OCI-LY7 (cell line): ENCODE measurements at regions not wholly inside any gene's neighbourhood (a gene's known extent, or its start where the extent isn't known, plus 50 kb on each side); places are given as distances from the start of the nearest gene placed in this dataset.
"Not testable (repeated sequence)": the region's sequence is repeated elsewhere in the genome, so short reads cannot be mapped to it uniquely, and the experiment has no call there.

ENCODE experiments used
- BruUV-seq: library from RNA; stranded (reverse); fragments of 400-500 nt; replicated peaks from 2 replicates; lab custom pipeline; 2021; lab: Mats Ljungman, UMichigan
- CTCF ChIA-PET: fragments of 300-600 bp; sonication (Branson Sonifier 250); formaldehyde crosslinking; loops from one replicate; lab custom pipeline; 2022; ENCODE audit warnings: antibody characterized with exemption; ENCODE audit not compliant: unreplicated experiment; lab: Charles Lee
- POLR2A ChIA-PET: fragments of 300-600 bp; sonication (Branson Sonifier 250); formaldehyde crosslinking; loops from one replicate; lab custom pipeline; 2022; ENCODE audit warnings: antibody characterized with exemption; lab: Charles Lee
- DNase-seq: peaks from one replicate; pipeline ENCODE4 v3.0.0-alpha.2; 2015; ENCODE audit warnings: low spot score
- H2AFZ ChIP-seq: fragments of 200-600 bp; sonication (generic), shearing (Covaris generic); 2 replicates; pipeline ENCODE4 v1.6.1; 2014; ENCODE audit warnings: mild to moderate bottlenecking, antibody characterized with exemption, low read length, moderate library complexity
- H3K27ac ChIP-seq: fragments of 200-600 bp; sonication (generic); 2 replicates; pipeline ENCODE4 v1.5.1; 2014; ENCODE audit warnings: mixed run types, low read depth, mild to moderate bottlenecking, moderate library complexity, low read length, inconsistent platforms; ENCODE audit not compliant: poor library complexity, severe bottlenecking
- H3K36me3 ChIP-seq: fragments of 200-600 bp; sonication (generic); 2 replicates; pipeline ENCODE4 v1.6.1; 2014; ENCODE audit warnings: mild to moderate bottlenecking, antibody characterized with exemption, low read length, moderate library complexity, mixed read lengths; ENCODE audit not compliant: insufficient read depth
- H3K4me1 ChIP-seq: fragments of 200-600 bp; sonication (generic); 2 replicates; pipeline ENCODE4 v1.5.1; 2014; ENCODE audit warnings: mild to moderate bottlenecking, low read length; ENCODE audit not compliant: insufficient read depth, poor library complexity, severe bottlenecking
- H3K4me2 ChIP-seq: fragments of 200-600 bp; sonication (generic); 2 replicates; pipeline ENCODE4 v1.6.1; 2014; ENCODE audit warnings: mild to moderate bottlenecking, low read length
- H3K4me3 ChIP-seq: fragments of 200-600 bp; sonication (generic); 2 replicates; pipeline ENCODE4 v1.5.1; 2014; ENCODE audit warnings: mild to moderate bottlenecking, low read depth, low read length; ENCODE audit not compliant: poor library complexity, severe bottlenecking
- H3K79me2 ChIP-seq: fragments of 200-600 bp; sonication (generic); 2 replicates; pipeline ENCODE4 v1.6.1; 2016; ENCODE audit warnings: low read depth, mild to moderate bottlenecking, low read length, moderate library complexity, mixed read lengths; ENCODE audit not compliant: insufficient read depth
- H3K9me2 ChIP-seq: fragments of 200-600 bp; sonication (generic); 2 replicates; pipeline ENCODE4 v1.6.1; 2016; ENCODE audit warnings: mild to moderate bottlenecking, low read length, mixed read lengths; ENCODE audit not compliant: insufficient read depth
- H3K9me3 ChIP-seq: fragments of 200-600 bp; sonication (generic); 2 replicates; pipeline ENCODE4 v1.6.1; 2014; ENCODE audit warnings: mild to moderate bottlenecking, mixed run types, low read length, mixed read lengths
- H4K20me1 ChIP-seq: fragments of 200-600 bp; sonication (generic); 2 replicates; pipeline ENCODE4 v1.6.1; 2014; ENCODE audit warnings: mild to moderate bottlenecking, antibody characterized with exemption, low read length, moderate library complexity, mixed read lengths; ENCODE audit not compliant: insufficient read depth
- intact Hi-C: fragments of 100-400 bp; cut with micrococcal nuclease; formaldehyde crosslinking; loops from one replicate; pipeline ENCODE4 v1.10.0; 2022; ENCODE audit not compliant: unreplicated experiment

DNA sequence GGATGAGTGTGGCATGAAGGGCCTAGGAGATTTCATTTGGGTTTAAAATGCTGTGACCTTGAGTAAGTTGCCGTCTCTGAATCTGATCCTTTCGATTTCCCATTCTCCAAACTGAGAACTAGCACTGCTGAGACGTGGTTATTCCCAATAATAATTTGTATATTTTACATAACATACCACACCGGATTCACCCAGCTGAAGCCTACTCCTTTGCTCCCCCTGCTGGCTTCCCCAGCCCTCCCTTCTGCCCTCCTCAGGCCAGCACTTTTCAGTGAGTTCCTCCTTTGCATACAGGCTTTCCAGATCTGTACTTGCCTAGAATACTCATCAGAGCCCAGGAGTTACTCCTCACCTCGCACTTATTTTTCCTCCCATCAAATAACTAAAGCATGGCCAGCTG, 255.1 kb downstream of the OR4F29 start:
- H3K9me3 ChIP-seq, CTCF ChIA-PET, H3K4me2 ChIP-seq, H2AFZ ChIP-seq, H4K20me1 ChIP-seq, H3K9me2 ChIP-seq, DNase-seq, POLR2A ChIA-PET, H3K27ac ChIP-seq, BruUV-seq, H3K36me3 ChIP-seq, H3K79me2 ChIP-seq, intact Hi-C loops, H3K4me1 ChIP-seq, H3K4me3 ChIP-seq: not testable (repeated sequence)

- CTCF ChIA-PET, H3K4me2 ChIP-seq, H3K4me3 ChIP-seq, H3K79me2 ChIP-seq, H3K36me3 ChIP-seq, intact Hi-C loops, BruUV-seq, H2AFZ ChIP-seq, H3K4me1 ChIP-seq, DNase-seq, H3K9me2 ChIP-seq, H3K9me3 ChIP-seq, POLR2A ChIA-PET, H3K27ac ChIP-seq, H4K20me1 ChIP-seq: not testable (repeated sequence)
These were observed 260.0 kb downstream of the OR4F29 start for GRCh38 chr1:191296-192049.

GRCh38 chr1:190678-191077, 260.8 kb downstream of the OR4F29 start:
- H3K4me3 ChIP-seq, H3K9me3 ChIP-seq, H3K4me2 ChIP-seq, H2AFZ ChIP-seq, H3K36me3 ChIP-seq, H3K79me2 ChIP-seq, intact Hi-C loops, BruUV-seq, DNase-seq, H3K9me2 ChIP-seq, CTCF ChIA-PET, POLR2A ChIA-PET, H3K4me1 ChIP-seq, H3K27ac ChIP-seq, H4K20me1 ChIP-seq: not testable (repeated sequence)

DNA sequence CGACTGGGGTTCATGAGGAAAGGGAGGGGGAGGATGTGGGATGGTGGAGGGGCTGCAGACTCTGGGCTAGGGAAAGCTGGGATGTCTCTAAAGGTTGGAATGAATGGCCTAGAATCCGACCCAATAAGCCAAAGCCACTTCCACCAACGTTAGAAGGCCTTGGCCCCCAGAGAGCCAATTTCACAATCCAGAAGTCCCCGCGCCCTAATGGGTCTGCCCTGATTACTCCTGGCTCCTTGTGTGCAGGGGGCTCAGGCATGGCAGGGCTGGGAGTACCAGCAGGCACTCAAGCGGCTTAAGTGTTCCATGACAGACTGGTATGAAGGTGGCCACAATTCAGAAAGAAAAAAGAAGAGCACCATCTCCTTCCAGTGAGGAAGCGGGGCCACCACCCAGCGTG, 261.6 kb downstream of the OR4F29 start:
- H3K4me2 ChIP-seq, H3K9me2 ChIP-seq, DNase-seq, H3K36me3 ChIP-seq, H3K9me3 ChIP-seq, intact Hi-C loops, H3K4me3 ChIP-seq, H2AFZ ChIP-seq, POLR2A ChIA-PET, H4K20me1 ChIP-seq, CTCF ChIA-PET, H3K4me1 ChIP-seq, H3K79me2 ChIP-seq, H3K27ac ChIP-seq, BruUV-seq: not testable (repeated sequence)

DNA sequence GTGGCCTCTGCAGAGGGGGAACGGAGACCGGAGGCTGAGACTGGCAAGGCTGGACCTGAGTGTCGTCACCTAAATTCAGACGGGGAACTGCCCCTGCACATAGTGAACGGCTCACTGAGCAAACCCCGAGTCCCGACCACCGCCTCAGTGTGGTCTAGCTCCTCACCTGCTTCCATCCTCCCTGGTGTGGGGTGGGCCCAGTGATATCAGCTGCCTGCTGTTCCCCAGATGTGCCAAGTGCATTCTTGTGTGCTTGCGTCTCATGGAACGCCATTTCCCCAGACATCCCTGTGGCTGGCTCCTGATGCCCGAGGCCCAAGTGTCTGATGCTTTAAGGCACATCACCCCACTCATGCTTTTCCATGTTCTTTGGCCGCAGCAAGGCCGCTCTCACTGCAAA, 262.2 kb downstream of the OR4F29 start:
- H3K79me2 ChIP-seq, intact Hi-C loops, H2AFZ ChIP-seq, H3K9me2 ChIP-seq, H3K4me1 ChIP-seq, BruUV-seq, H3K4me2 ChIP-seq, CTCF ChIA-PET, H3K9me3 ChIP-seq, POLR2A ChIA-PET, H3K27ac ChIP-seq, H3K36me3 ChIP-seq, H3K4me3 ChIP-seq, H4K20me1 ChIP-seq, DNase-seq: not testable (repeated sequence)

GRCh38 chr1:187298-187697, 264.2 kb downstream of the OR4F29 start:
- H3K4me1 ChIP-seq, H3K9me3 ChIP-seq, H4K20me1 ChIP-seq, POLR2A ChIA-PET, BruUV-seq, H3K4me2 ChIP-seq, DNase-seq, intact Hi-C loops, H3K36me3 ChIP-seq, H3K79me2 ChIP-seq, H3K9me2 ChIP-seq, H2AFZ ChIP-seq, H3K4me3 ChIP-seq, H3K27ac ChIP-seq, CTCF ChIA-PET: not testable (repeated sequence)
